Germinal center (tissue), 1 donor: ENCODE measurements at regions not wholly inside any gene's neighbourhood (a gene's known extent, or its start where the extent isn't known, plus 50 kb on each side); places are given as distances from the start of the nearest gene placed in this dataset.
A peak's percentile ranks its signal among the peaks of the same experiment; 100 is the strongest.

Experiments used
- DNase-seq: peaks from one replicate; pipeline ENCODE4 v3.0.0; 2012; ENCODE audit warnings: mixed read lengths, low spot score

- DNase-seq, result no peak
Observed at GRCh38 chr7:35581605-35582210, 113.2 kb downstream of the HERPUD2 start.

DNA sequence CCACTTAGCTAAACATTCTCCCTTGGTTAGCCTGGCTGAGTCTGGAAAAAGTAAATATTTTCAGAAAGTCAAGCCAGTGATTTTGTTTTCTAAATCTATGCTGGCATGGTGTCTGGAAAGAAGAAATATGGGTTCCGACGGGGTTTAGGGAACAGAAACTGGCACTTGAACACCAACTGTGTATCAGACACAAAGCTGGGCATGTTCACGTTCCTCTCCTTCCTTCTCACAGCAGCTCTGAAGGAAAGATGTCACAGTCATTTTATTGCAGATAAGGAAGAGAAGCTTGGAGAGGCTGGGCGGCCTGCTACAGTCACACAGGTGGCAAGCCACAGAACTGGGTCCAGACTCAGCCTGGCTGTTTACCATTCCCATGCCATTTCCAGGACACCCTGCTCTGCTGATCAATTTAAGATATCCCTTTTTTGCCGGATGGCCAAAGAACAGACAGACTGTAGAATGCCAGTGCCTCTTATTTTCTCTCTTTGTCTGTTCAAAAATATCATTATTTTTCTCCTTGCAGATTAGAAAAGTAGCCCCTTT, 118.8 kb downstream of the HERPUD2 start:
- no peak for DNase-seq

DNA sequence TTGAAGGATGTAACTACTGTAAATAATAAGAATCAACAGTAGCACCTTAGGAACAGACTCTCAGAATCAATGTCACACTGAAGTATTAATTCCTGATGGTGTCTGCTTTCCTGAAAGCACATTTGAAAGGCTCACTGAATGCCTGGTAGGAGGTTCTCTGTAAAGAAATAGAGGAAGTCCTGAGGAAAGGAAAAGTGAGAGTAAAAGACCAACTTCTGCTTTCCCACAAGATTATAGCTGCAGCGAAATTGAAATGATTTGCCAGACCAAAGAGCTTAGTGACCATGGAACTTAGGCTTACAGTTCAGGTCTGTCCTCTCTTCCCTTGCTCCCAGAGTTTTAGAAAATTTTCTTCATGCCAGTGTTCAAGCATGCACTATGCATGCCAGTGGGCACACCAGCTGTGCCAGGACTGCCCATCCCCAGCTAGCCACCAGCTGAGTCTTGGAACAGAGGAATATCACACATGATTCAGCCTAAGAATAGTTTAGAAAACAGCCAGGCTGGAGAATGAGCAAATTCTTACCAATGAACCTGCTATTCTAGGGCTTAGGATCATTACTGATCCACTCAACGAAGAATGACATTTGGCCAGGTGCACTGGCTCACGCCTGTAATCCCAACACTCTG, 123.2 kb downstream of the HERPUD2 start:
- peak; percentile 29 for DNase-seq

DNA sequence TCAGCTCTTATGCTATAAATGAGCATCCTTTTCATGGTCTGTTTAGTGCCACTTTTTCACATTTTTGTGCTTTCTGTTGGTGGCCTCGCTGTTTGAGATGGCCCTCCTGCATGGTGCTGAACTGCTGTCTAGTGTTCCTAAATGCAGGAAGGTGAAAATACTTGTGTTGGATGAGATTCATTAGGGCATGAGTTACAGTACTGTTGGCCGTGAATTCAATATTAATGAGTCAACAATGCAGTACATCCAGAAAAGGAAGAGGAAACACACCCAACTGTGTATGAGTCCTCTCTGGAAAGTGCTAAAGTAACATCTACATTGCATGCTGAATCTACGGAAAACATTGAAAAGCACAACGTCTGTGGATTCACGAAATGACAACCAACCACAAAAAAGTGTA, 124.0 kb downstream of the HERPUD2 start:
- DNase-seq, result no peak

DNA sequence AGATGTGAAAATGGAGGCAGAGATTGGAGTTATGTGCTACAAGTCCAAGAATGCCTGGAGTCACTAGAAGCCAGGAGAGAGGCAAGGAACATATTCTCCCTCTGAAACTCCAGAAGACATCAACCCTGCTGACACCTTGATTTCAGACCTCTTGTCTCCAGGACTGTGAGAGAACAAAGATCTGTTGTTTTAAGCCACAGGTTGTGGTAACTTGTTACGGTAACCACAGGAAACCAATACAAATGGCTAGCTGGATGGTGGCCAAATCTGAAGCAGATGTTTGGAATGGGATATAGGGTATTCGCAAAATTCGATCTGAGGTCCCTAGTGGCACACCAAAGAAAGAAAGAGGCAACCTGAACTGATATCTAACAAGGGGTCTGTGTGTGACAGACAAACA, 129.0 kb downstream of the HERPUD2 start:
- no peak for DNase-seq

DNA sequence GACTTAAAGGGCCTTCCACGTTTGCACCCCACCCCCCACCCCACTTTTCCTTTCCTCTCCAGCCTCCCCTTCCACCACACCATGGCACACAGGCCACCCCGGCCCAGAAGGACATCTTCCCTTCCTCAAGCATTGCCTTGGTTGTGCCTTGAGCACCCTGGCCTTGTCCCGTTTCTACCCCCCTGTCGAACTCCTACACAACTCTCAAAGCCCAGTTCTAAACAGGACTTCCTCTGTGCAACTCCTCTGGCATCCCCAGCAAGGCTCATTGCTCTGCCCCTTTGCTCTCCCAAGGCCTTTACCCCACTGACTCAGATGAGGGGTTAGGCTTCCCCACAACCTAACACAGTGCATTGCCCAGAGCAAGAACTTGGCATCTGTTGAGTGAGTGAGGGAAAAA, 136.1 kb downstream of the HERPUD2 start:
- DNase-seq, result no peak

DNA sequence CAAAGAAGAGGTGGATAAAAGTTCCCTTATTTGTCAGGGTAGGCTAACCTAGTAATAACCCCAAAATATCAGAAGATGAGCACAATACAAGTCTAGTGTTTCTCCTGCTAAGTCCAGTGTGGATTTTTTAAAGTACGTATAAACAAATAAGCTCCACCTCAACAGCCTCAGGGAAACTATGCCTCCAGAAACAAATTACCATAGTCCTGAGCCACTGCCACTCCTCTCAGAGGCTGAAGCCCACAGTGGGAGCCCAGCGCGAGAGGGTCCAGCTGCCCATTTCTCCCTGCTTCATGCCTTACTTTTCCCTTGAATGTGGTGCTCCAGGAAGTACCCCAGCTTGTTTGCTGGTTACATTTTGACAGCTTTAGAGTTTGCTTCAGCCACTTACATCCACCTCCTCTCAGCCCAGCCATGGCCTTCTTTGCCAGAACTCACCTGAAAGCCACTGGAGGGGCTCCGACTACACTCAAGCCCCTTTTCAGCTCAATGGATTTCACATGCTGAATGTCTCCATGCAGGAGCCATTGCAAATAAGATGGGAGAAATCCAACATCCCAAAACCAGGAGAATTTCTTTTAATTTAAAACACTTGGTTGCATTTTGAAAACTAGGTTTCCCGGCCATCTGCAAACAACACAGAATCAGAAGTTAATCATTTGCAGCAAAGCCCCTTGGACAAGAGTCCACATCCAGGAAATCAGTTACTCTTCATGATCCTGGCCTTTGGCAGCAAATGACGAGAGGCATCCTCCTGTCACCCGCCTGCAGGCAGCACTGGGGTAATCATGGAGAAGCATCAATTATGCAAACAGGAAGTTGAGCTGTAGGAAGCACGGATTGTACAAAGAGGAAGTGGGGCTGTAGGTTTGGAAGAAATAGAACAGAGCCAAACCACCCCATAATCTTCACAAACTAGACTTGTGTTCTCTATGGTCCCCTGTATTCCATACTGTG, 138.1 kb downstream of the HERPUD2 start:
- no peak for DNase-seq

- no peak for DNase-seq
Observed at GRCh38 chr7:35555934-35556333, 139.0 kb downstream of the HERPUD2 start.

GRCh38 chr7:35555386-35555785, 139.5 kb downstream of the HERPUD2 start:
- DNase-seq, result no peak

DNA sequence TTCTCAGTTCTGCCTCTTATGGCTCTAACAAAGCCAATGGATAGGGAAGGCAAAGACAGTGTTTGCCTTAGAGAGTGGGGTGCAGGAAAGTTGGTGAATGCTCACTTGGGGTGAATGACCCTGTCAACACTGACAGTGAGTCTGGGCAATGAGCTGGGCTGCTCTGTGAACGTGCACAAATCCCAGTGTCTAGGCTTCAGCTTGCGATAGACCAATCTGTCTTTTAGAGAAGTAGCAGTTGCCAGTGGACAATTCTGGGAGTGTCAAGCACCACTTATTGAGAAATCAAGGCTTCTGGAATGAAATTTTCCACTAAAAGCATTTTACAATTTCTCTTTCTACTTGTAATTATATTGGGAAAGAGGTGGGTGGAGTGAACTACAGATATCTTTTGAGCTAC, 141.4 kb downstream of the HERPUD2 start:
- no peak for DNase-seq

GRCh38 chr7:35552691-35553090, 142.2 kb downstream of the HERPUD2 start:
- DNase-seq, result no peak

DNA sequence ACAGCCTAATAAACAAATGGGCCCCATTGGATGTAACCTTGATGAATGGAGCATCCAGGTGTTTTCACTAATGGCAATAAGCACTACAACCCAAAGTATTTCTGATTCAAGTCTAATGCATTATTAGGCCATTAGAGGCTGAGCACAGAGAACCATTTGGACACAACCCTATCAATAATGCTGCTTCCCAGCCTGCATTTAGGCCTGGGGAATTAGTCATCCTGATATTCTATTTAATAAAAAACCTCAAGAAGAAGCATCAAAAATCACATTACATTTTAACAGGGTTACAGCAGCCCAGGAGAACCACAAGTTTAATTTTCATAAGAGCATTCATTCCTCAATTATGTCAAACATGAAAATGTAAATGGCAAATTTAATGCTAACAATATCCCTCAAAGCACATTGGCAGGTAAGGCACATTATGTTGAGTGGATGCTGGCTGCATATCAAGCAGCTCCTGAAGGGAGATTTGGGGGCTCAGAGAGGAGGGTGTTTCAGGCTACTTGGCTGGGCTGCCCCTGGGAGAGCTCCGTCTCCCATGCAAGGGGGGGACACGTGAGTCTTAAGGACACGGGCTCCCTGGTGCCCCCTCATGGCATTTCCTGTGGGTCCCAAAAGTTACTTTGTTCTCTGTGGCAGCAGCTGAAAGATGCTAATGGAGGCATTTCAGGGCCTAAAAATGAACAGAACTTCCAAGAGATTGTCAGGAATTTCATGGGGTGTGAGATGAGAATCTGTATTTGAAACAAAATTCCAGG, 143.4 kb downstream of the HERPUD2 start:
- no peak for DNase-seq

DNA sequence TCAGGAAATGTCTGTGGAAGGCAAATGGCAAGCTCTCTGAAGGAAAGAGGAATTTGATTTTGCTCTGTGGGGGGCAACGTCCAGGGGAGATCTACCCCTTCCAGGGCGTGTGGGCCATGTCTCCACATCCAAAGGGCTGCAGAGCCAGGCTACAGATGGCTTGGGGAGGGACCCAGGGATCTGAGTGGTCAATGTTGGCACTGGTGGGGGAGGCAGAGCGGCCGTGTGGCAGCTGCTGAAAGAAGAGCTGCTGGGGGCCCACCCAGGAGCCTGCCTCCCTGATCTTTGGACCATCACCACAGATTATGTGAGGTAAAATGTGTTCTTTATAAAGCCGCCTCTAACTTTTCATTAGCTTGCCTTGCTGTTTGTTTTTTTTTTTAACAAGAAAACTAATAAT, 144.1 kb downstream of the HERPUD2 start:
- DNase-seq, result no peak

- DNase-seq, result no peak
Observed at GRCh38 chr7:35549781-35550180, 145.2 kb downstream of the HERPUD2 start.

DNA sequence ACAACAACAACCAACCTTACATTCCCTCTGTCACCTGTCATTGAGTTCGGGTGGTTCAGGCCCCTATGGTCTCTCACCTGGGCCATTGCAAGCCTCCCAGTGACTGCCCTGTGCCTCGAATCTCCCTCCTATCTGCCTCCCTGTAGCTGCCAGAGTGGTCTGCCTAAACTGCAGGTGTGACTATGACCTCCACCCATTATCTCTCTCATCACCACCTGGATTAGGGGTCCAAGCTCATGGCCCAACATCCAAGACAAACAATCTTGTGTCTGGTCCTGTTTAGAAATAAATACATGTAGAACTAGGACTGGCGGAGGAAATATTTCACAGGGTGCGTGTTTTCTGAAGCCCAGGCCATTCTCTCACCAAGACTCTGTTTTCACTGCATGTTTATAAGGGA, 146.6 kb downstream of the HERPUD2 start:
- no peak for DNase-seq

DNA sequence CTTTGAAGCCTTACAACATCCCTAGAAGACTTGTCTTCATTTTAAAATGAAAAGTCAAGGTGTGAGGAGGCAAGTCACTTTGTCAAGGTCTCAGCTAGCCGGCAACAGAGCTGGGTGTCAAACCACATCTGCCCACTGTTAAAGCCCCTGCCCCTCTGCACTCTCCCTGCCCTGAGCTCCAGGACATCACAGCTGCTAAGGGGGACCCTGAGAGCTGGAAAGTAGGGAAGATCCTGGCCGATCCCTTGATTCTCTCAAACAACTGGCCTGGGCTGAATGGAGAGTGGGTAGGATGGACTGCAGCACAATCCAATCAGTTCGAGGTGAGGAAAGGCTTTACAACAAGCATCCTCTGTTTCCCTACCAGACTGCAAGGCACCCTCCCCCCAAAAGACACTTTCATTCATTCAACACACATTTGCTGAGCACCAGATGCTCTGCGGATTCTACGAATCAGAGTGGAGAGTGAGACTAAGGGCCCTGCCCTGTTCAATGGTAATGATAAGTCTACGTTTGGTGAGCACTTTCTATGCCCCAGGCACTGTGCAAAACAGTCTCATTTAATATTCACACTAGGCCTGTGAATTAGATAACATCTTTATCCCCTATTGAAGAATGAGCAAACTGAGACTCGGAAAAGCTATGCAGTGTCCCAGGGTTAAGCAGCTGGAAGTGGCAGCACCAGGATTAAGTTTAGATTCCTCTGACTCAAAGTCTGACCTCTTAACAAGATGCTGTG, 148.1 kb downstream of the HERPUD2 start:
- DNase-seq, result no peak

GRCh38 chr7:35545831-35546230, 149.1 kb downstream of the HERPUD2 start:
- no peak for DNase-seq

GRCh38 chr7:35544028-35544742, 150.8 kb downstream of the HERPUD2 start:
- no peak for DNase-seq

DNA sequence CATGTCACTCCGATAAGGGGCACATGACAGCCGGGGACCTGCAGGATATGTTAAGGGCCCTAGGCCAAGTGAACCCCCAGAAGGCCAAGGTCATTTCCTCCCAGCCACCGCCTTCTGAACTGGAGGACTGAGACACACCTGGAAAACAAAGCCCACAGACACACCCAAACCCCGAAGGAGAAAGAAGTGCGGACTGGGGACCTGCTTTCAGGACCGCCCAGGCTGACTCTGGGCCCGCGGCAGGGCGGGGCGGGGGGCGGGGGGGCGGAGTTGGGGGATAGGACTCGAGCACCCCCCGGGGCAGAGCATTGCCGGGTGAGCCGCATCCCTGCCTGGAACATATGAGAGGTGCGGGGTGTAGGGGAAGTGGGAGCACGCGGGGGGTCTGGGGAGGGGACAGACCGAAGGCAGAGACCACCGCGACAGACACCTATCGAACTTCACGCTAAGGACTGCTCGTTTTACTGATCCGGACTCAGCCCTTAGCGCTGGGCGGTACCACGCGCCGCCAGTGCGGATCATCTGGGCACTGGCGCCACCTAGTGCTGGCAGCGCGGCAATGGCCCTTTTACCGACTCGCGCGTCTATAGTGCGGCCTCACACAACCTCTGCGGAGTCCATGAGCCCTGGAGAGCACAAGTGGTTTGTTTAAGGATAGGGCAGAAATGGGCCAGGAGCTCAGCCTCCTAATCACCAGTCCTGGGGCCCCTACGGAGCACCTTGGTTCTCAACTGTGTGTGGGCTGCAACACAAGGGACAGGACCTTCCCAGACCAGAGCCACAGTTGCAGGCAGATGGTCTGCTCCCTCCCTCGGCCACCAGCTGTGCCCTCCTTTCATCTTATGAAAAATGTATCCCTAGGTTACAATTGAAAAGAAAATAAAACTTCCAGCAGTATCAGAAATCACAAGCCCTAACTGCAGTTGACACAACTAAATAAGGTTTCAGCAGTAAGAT, 157.6 kb downstream of the HERPUD2 start:
- DNase-seq, result peak; percentile 84
